ENCODE measurements at regions not wholly inside any gene's neighbourhood (a gene's known extent, or its start where the extent isn't known, plus 50 kb on each side); places are given as distances from the start of the nearest gene placed in this dataset.

DNA sequence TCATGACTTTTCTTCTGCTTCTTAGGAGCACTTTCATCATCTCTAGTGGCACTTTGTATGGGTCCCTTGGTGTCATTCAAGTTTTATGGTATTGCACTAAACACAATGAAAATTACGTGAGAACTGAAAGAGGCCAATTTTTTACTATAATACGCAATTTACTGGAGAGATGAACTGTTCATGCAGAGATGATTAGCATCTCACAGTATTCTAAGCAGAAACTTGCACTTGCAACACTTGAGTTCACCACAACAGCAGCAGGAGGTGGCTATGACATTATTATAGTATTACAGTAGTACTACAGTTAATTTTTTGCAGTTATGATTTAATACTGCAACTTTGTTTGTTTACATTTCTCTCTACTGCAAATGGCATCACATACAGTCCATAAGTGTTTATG, 793.1 kb upstream of the CRIM1 start:
- no peak overlapping the region for H3K4me3 ChIP-seq
- no peak overlapping the region for H3K9ac ChIP-seq
- H3K36me3 ChIP-seq = no peaks in the 10 kb centered on the region
- H3F3A ChIP-seq (ENCODE audit: low read depth) = no peaks in the 10 kb centered on the region
- H3K4me1 ChIP-seq = no peaks in the 10 kb centered on the region
- no peaks in the 10 kb centered on the region for H3K36me3 Mint-ChIP-seq
- no peaks in the 10 kb centered on the region for H3K9me3 ChIP-seq (ENCODE audit: low read depth)
- no peaks in the 10 kb centered on the region for H3K79me2 ChIP-seq (ENCODE audit: low read depth)
- H3K4me3 Mint-ChIP-seq = no peak overlapping the region
- DNase-seq (ENCODE audit: low spot score) = no peak
- H4K20me1 ChIP-seq (ENCODE audit: low read depth) = no peaks in the 10 kb centered on the region
- no peaks in the 10 kb centered on the region for H3K4me1 Mint-ChIP-seq
- no peak overlapping the region for H3K27ac ChIP-seq
- no peaks in the 10 kb centered on the region for H3K9me3 Mint-ChIP-seq
- no peak overlapping the region for H2AFZ ChIP-seq (replicated peaks)
- TF ChIP-seq EZH2phosphoT487 (IDR thresholded peaks at IDR 0.05) (no peak), EZH2 (IDR thresholded peaks at IDR 0.05) (no peak)
- TF ChIP-seq, protein P1, sequence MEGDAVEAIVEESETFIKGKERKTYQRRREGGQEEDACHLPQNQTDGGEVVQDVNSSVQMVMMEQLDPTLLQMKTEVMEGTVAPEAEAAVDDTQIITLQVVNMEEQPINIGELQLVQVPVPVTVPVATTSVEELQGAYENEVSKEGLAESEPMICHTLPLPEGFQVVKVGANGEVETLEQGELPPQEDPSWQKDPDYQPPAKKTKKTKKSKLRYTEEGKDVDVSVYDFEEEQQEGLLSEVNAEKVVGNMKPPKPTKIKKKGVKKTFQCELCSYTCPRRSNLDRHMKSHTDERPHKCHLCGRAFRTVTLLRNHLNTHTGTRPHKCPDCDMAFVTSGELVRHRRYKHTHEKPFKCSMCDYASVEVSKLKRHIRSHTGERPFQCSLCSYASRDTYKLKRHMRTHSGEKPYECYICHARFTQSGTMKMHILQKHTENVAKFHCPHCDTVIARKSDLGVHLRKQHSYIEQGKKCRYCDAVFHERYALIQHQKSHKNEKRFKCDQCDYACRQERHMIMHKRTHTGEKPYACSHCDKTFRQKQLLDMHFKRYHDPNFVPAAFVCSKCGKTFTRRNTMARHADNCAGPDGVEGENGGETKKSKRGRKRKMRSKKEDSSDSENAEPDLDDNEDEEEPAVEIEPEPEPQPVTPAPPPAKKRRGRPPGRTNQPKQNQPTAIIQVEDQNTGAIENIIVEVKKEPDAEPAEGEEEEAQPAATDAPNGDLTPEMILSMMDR (IDR thresholded peaks at IDR 0.05) = no peak
- H3K27me3 ChIP-seq = no peaks in the 10 kb centered on the region
- no peak overlapping the region for H3K4me2 ChIP-seq
- peaks cover 4% of the 10 kb centered on the region for H3K27me3 Mint-ChIP-seq (ENCODE audit: insufficient read depth, low read depth)
- no peak overlapping the region for H3K27ac Mint-ChIP-seq

DNA sequence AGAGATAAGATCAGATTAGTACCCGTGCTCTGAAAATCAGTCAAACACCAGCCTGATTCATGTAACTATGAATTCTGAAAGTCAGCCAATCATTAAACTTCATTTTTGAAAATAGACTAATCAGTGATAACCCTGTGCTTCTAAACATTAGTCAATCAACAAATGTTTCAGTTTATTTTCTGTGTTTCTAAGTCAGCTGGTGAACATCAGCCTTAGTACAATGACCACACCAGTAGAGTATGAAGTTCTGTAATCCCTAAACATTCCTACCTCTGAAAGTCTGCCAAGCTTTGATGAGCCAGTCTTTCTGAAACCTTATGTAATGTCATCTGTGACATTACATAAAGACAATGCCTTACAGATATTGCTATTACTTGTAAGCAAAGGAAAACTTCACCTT, 807.4 kb upstream of the CRIM1 start:
- Histone ChIP-seq H3K27ac (no peak overlapping the region), H3K4me3 (no peak overlapping the region), H3K36me3 (no peaks in the 10 kb centered on the region), H3K79me2 (ENCODE audit: low read depth) (no peaks in the 10 kb centered on the region), H3K27me3 (no peaks in the 10 kb centered on the region), H3K9ac (no peak overlapping the region), H3K4me1 (no peaks in the 10 kb centered on the region), H3F3A (ENCODE audit: low read depth) (no peaks in the 10 kb centered on the region), H3K9me3 (ENCODE audit: low read depth) (no peaks in the 10 kb centered on the region), H3K4me2 (no peak overlapping the region), H4K20me1 (ENCODE audit: low read depth) (no peaks in the 10 kb centered on the region), H2AFZ (replicated peaks) (no peak overlapping the region)
- no peaks in the 10 kb centered on the region for H3K36me3 Mint-ChIP-seq
- H3K27me3 Mint-ChIP-seq (ENCODE audit: insufficient read depth, low read depth) = peaks cover 3% of the 10 kb centered on the region
- no peak overlapping the region for H3K4me3 Mint-ChIP-seq
- no peak for TF ChIP-seq EZH2 (IDR thresholded peaks at IDR 0.05)
- TF ChIP-seq EZH2phosphoT487 (IDR thresholded peaks at IDR 0.05) = no peak
- TF ChIP-seq, protein P1 (IDR thresholded peaks at IDR 0.05) = no peak
- no peak for DNase-seq (ENCODE audit: low spot score)
- no peaks in the 10 kb centered on the region for H3K4me1 Mint-ChIP-seq
- no peak overlapping the region for H3K27ac Mint-ChIP-seq
- no peaks in the 10 kb centered on the region for H3K9me3 Mint-ChIP-seq

DNA sequence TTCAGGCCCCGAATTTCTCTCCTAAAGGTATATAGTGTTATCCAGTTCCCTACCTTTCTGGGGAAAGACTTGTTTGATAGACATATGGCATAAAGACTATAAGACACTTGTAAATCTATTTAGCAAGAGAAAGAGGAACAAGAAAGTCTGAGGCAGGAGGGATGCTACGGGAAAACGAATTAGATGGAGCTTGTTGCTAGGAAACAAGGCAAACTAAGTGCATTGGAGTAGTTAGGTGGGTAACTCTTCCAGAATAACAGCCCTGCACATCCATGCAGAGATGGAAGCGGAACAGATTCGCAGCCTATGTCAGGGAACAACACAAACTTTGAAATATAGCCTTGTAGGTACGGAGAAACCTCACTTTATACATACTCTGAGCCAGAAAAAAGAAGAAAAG, 810.3 kb upstream of the CRIM1 start:
- H3K4me3 ChIP-seq = no peak overlapping the region

More for the DNA sequence above, 810.3 kb upstream of the CRIM1 start:
- DNase-seq (ENCODE audit: low spot score) = no peak
- no peak for TF ChIP-seq EZH2phosphoT487 (IDR thresholded peaks at IDR 0.05)
- no peak for TF ChIP-seq EZH2 (IDR thresholded peaks at IDR 0.05)
- TF ChIP-seq, protein P1 (IDR thresholded peaks at IDR 0.05) = no peak
- H3K36me3 ChIP-seq = no peaks in the 10 kb centered on the region
- H3K27ac ChIP-seq = no peak overlapping the region
- H3K27me3 Mint-ChIP-seq (ENCODE audit: insufficient read depth, low read depth) = no peaks in the 10 kb centered on the region
- H3K27ac Mint-ChIP-seq = no peak overlapping the region
- no peak overlapping the region for H3K9ac ChIP-seq
- H3K4me1 ChIP-seq = no peaks in the 10 kb centered on the region
- no peak overlapping the region for H3K4me3 Mint-ChIP-seq
- H3F3A ChIP-seq (ENCODE audit: low read depth) = no peaks in the 10 kb centered on the region
- no peaks in the 10 kb centered on the region for H3K79me2 ChIP-seq (ENCODE audit: low read depth)
- no peaks in the 10 kb centered on the region for H3K36me3 Mint-ChIP-seq
- H3K4me1 Mint-ChIP-seq = no peaks in the 10 kb centered on the region
- no peaks in the 10 kb centered on the region for H3K27me3 ChIP-seq
- no peak overlapping the region for H2AFZ ChIP-seq (replicated peaks)
- H3K4me2 ChIP-seq = no peak overlapping the region
- no peaks in the 10 kb centered on the region for H3K9me3 Mint-ChIP-seq
- H4K20me1 ChIP-seq (ENCODE audit: low read depth) = no peaks in the 10 kb centered on the region
- no peaks in the 10 kb centered on the region for H3K9me3 ChIP-seq (ENCODE audit: low read depth)

Measured in neural progenitor cell (in vitro differentiated cells).